Esophagus squamous epithelium (tissue), 4 donors: ENCODE measurements at regions not wholly inside any gene's neighbourhood (a gene's known extent, or its start where the extent isn't known, plus 50 kb on each side); places are given as distances from the start of the nearest gene placed in this dataset.

Experiments
- POLR2A ChIP-seq, 4 donors: fragments of 450-650 bp; IDR thresholded peaks; one replicate each; pipeline ENCODE4 v1.6.1; 2017; ENCODE audit warnings: antibody characterized with exemption in 4 of 4, mild to moderate bottlenecking in 4 of 4, moderate library complexity in 3 of 4
- TF ChIP-seq, protein P1 (sequence below), 6 experiments: fragments of 450-650 bp in 4 of 6; fragments of 200-600 bp in 2 of 6; sonication (generic) in 2 of 6; IDR thresholded peaks; one replicate each; pipeline ENCODE4 v1.5.1; 2016 to 2019; ENCODE audit warnings: antibody characterized with exemption in 6 of 6, mild to moderate bottlenecking in 4 of 6, moderate library complexity in 4 of 6

DNA sequence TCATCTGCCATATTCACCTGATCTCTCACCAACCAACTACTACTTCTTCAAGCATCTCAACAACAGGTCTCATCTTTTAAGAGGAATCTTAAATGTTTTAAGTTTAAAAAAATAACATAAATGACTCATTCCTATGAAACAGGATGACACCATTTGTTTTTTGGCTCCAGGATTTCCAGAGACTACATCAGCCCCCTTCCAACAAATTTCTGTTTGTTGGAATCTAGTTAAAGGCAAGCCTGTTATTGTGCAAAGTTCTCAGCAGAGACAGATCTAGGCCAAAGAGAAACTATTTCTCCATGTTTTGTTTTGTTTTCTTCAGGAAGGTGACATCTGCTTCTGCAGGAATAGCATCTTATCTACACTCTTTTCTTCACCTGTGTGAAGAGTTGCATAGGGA, 204.8 kb upstream of the SH3BP4 start:
- TF ChIP-seq, protein P1, sequence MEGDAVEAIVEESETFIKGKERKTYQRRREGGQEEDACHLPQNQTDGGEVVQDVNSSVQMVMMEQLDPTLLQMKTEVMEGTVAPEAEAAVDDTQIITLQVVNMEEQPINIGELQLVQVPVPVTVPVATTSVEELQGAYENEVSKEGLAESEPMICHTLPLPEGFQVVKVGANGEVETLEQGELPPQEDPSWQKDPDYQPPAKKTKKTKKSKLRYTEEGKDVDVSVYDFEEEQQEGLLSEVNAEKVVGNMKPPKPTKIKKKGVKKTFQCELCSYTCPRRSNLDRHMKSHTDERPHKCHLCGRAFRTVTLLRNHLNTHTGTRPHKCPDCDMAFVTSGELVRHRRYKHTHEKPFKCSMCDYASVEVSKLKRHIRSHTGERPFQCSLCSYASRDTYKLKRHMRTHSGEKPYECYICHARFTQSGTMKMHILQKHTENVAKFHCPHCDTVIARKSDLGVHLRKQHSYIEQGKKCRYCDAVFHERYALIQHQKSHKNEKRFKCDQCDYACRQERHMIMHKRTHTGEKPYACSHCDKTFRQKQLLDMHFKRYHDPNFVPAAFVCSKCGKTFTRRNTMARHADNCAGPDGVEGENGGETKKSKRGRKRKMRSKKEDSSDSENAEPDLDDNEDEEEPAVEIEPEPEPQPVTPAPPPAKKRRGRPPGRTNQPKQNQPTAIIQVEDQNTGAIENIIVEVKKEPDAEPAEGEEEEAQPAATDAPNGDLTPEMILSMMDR (IDR thresholded peaks at IDR 0.05) = no peak
- TF ChIP-seq POLR2A (IDR thresholded peaks at IDR 0.05) = no peak
